GM03348 (cell line): ENCODE measurements at regions not wholly inside any gene's neighbourhood (a gene's known extent, or its start where the extent isn't known, plus 50 kb on each side); places are given as distances from the start of the nearest gene placed in this dataset.

Experiments
- DNase-seq: peaks from one replicate; pipeline ENCODE4 v3.0.0; 2012; ENCODE audit warnings: low spot score

DNA sequence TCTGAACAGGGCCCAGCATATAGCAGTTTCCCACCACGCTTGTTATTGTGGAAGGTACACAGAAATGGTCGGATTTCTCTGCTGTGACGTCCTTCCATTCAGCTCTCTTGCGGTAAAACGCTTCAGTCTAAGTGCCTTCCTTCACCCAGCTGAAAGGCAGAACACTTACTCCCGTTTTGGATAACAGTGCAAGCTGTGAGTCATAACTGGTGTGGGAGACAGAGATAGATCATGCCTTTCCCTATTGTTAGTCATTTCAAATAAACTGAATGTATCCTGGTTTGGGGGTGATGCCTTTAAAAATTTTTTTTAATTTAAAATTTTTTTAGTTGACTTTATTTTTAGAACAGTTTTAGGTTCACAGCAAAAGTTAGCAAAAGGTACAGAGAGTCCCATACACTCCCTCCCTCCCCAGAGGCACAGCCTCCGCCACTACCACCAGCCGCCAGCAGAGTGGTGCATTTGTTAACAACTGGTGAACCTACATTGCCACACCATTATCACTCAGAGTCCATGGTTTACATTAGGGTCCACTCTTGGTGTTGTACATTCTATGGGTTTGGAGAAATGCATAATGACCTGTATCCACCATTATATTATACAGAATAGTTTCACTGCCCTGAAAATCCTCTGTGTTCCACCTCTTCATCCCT, 94.9 kb upstream of the NSMCE3 start:
- peak; percentile 74 for DNase-seq

DNA sequence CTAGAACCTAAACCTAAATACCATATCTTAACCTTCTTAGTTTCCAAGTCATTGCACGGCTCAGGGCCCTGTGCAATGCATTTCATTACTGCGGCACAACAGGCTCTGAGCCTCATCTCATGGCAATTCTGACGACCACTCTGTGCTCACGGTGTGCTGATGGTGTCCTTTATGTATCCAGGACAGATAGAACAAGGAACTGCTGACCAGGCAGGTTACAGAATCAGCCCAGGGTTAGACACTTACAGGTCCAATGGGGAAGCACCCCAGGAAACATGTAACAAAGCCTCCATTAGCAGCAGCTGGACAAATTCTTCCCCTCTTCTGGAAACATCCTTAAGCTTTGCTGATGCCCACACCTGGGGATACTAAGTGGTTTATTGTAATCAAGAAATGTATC, 91.9 kb upstream of the NSMCE3 start:
- no peak for DNase-seq

DNA sequence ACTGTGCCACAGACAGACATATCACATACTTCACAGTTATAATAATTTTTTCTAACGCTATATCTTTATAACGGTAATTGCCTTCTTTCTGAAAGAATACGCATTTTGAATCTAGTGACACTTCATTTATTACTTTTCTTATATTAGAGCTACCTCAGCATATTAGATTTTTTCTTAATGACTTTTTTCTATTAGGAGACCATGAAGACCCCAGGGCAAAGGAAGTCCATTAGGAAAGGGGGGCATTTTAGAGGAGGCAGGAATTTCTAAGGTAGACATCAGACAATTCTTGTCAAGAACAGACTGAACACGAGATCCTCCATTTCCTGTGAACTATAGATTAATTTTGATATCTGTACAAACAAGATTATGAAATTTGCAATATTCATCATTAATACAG, 90.5 kb upstream of the NSMCE3 start:
- no peak for DNase-seq

DNA sequence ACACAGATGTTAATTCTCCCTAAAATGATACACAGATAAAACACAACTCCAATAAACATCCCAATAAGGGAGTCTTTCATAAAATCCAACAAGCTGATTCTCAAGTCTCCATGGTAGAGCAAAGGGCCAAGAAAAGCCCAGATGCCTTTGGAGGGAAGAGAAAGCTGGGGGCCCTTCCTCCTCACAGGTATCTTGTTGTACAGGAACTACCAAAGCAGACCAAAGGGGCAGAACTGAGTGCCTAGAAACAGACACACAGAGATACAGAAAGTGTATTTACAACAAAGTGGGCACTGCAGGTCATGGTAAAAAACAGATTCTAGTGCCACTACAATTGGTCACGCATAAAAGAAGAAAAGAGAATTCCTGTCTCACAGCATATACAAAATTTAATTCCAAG, 87.2 kb upstream of the NSMCE3 start:
- no peak for DNase-seq

DNA sequence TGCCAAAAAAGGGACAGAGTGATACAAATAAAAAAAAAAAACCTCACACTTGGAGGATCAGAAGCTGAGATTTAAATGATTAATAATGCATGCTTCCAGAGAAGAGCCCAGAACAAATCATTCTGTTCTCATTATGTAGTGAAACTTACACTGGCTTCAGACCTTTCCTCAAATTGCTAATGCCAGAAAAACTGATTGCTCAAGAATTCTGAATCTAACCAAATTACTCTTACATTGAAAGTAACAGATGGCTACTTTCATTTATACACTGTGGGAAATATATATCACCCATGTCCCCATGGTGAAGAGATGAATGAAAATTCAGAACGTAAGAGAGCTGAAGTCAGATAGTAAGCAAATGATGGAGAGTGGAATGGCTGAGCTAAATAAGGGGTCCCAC, 85.9 kb upstream of the NSMCE3 start:
- DNase-seq, result no peak

DNA sequence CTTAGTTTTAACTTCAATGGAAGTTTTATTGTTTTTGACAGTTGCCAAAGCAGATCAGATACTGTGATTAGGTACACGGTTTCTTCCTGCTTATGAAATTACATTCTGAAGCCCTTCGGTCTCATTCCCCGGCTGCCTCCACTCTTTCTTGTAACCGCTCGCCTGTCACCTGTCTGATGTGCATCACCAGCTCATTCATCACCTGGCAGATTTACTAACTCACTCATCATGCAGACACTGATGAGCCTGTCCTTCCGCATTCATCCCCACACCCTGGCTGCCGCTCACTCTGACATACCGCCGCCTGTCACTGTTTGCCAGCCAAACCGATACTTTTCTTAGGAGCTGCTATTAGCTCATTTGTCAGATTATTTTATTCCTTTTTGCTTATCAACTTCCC, 82.8 kb upstream of the NSMCE3 start:
- no peak for DNase-seq

DNA sequence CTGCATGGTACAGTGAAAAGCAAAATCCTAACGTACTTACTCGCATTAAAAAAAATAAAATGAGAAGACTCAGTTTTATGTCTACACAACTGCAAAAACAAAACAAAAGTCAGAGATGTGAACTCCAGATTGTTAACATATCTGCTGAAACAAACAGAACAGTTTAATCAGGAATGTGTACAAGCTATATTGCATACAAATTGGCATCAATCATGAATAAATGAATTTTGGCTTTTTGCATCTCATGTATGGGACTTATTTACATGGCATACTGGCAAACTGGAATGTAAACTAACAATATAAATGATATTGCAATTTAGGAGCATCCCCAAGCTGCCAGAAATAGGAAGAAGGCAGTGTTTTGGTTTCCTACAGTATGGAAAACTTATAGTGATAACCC, 79.6 kb upstream of the NSMCE3 start:
- DNase-seq, result no peak

DNA sequence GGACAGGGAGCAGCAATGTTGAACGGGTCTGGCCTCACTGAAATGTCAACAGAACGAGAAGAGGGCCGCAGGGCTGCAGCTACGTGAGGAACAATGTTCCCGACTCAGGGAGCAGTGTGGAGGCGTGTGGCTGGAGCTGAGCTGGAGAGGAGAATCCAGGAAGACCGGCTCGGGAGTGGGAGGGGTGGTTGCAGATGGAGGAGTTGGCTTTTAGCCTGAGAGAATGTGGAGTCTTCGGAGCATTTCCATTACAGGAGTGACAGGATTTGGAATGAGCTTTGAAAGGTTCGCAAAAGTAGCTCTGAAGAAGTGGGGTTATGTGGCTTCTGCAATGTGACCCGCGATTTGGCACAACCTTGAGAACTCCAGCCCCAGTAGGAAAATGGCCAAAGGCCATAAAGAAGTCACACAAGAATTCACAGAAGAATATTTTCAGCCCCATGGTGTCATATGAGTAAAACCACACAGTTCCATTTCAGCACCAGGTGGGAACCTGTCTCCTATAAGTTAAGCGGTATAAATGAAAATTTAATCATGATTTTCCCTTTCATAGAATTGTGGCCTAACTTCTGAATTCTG, 78.8 kb upstream of the NSMCE3 start:
- DNase-seq, result peak; percentile 47

DNA sequence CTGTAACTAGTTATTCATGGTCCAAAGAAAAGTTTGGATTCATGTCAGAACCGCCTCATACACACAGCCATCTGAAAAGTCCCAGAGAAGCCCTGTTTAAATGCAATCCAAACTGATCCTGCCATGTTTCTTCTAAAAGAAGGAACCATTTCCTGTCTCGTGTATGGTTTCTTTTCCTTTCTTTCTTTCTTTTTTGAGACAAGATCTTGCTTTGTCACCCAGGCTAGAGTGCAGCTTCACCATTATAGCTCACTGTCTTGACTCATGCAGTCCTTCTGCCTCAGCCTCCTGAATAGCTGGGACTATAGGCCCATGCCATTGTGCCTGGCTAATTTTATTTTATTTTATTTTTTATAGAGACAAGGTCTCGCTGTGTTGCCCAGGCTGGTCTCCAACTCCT, 77.4 kb upstream of the NSMCE3 start:
- no peak for DNase-seq

DNA sequence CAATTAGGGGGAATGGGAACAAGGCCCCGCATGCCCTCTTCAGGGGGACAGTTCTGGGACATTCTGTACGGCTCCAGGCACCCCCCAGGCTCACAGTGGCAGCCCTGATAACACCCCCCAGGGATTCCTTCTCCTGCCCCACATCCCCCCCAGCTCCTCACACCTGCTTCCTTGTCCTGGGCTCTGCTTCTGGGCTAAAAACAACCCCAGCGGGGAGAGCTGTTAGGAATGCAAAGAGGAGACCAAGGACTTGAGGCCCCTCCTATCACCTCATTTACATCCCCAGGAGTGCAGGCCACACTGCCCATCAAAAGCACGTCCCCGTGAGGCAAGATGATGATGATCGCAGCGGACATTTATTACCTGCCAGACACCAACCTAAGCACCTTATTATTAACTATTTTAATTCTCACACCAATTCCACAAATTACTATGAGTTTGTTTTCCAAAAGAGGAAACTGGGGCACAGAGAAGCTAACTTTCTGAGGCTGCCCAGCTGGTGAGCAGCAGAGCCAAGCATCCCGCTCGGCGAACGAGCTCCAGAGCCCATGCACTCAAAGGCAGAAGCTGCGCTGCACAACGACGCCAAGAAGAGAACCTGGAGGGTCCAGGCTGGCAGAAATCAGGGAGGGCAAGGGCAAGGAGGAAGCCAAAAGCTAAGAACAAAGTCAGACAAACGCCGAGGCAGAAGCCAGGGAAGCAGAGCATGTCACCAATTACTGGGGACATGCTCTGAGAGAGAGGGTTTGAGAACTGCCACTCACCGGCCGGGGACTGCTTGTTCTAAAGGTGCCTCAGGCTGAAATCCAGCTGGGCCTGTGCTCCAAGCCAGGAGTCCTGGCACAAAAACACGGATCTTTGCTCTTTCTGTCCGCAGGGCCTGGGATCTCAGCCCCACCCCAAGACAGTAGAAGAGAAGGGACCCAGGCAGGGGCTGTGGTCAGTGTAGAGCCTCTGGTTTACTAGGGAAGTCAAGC, 76.2 kb upstream of the NSMCE3 start:
- no peak for DNase-seq

DNA sequence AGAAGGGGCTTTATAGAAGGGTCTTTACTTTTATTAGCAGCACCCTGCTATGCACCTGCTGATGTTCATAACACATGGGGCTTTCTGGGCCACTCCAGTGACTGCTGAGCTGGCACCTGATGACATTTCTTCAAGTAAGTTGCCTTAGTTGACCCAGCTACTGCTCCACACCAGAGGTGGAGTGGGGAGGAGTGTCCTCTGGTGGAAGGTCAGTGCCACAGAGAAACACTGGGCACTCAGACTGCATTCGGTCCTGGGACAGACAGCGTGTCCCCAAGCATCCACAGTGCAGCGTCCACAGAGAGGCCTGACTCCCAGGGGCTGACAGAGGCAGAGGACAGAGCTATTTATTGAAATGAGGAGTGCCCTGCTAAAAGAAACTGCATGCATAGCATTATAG, 74.9 kb upstream of the NSMCE3 start:
- DNase-seq, result no peak

DNA sequence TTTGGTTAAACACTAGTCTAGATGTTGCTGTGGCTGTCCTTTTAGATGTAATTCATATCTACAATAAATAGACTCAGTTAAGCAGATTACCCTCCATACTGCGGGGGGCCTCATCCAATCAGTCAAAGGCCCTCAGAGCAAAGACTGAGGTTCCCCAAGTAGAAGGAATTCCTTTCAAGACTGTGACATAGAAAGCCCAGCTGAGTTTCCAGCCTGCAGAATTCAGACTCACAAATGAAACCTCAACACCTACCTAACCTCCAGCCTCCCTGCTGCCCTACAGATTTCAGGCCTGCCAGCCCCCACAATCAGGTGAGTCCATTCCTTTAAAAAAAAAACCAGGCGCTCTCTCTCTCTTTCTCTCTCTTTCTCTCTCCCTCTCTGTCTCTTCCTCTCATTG, 73.6 kb upstream of the NSMCE3 start:
- no peak for DNase-seq

DNA sequence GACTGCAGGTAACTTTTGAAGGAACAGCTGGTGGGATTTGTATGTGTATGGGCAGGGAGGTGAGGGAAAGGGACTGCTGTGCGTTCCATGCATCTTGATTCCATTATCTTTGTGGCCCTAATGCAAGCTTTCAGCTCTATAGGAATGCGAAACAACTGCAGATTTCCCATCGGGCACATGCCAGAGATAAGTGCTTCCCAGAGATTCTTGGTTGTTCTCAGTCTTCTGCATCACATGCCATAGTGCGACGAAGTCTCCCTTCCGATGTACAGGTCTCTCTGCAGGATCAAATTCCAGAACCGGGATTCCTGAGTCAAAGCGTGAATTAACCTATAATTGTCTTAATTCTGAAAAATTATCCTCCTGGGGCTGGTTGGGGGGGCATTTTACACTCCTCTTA, 72.6 kb upstream of the NSMCE3 start:
- no peak for DNase-seq

DNA sequence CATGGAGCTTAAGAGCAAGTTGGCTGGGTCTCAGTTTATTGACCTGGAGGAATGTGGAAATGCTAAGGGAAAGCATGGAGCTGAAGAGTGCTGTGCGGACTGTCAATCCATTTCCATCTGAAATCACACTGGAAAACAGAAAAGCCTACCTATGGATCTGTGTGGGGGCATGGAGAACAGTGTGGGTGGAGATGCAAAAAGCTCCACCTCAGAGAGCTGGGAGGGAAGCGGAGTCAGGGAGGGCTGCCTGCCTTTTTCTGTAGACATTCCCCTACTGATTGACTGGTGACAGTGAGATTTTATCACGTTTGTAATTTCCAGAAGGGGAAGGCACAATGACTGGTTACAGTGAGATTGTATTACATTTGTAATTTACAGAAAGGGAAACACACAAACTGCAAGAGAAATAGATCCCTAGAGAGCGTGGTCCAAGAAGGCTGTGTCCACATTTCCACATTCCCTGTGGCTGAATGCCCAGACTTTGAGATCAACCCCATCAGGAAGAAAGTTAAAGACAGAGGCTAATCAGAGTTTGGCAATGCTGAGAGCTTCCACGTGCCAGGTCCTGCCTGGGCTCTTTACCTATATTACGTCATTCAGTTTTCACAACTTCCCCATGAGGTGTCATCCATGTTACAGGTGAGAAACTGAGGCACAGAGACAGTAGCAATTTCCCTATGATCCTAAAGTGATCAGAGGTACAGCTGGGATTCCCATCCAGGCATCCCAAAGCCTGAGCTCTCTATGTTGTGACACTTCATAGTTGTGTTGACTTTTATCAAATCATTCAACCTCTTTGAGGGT, 67.7 kb upstream of the NSMCE3 start:
- peak; percentile 26 for DNase-seq

DNA sequence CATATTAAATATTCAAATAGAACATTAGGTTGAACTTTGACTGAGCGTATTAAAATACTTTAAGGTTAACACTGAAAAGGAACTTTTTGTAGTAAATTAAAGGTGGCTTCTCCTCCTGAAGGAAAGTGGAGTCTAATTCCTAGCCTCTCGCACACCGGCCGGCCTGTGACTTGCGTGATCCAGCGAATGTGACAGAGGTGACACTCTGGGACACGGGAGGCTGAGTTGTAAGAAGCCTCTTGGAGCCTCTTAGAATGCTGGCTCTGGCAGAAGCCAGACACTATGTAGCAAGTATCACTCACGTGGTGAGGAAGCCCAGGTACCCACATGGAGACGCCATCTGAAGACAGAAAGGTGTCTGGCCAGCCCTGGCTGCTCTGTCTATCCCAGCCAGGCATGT, 64.9 kb upstream of the NSMCE3 start:
- no peak for DNase-seq

DNA sequence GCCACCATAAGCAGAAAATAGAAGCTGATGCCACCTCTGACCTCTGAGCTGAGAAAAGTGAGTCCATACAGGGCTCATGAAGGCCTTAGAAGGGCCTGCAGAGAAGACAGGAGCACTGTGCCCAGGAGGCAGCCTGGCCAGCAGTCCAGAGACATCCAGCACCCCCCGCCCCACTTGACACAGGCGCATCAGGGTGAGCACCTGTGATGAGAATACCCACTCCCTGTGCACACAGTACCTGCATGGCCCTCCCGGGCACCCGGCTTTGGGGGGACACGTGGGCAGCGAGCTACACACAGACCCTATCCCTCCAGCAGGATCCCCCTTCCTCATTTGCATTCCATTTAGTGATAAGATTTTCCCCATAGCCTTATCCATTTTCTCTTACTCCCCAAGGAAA, 63.6 kb upstream of the NSMCE3 start:
- DNase-seq, result no peak

DNA sequence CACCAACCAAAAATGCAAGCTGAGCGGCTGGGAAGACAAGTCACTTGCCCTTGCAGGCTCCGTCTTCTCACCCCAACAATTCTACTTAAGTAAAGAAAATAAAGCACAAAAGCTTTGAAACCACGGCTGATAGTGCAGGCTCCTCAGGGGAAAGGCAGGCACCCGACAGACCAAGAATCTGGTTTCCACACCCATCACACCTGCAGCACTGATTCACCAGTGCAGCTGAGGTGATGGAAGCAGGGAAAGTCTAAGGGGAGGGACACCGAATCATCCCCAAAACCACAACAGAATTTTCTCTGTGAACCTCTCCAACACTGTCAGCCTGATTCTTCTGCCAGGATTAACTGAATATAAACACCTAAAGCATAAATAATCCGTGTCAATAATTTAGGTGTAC, 62.0 kb upstream of the NSMCE3 start:
- DNase-seq, result no peak

DNA sequence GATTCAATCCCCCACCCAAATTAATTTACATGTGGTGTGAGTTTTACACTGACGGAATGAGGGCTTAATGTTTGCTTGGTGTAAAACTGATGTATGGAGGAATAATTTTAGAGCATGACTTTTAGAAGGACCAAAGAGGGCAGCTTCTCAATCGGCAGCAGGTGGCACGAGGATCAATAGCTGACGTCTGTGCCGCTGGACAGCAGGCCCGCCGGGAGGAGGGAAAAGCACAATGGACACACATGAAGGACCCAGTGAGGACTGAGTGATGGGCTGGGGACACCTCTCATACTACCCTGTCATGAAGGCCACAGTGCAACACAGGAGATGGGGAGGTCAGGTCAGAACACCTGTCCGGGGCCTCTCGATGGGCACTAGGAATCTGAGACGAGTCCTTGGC, 61.4 kb upstream of the NSMCE3 start:
- DNase-seq, result no peak

DNA sequence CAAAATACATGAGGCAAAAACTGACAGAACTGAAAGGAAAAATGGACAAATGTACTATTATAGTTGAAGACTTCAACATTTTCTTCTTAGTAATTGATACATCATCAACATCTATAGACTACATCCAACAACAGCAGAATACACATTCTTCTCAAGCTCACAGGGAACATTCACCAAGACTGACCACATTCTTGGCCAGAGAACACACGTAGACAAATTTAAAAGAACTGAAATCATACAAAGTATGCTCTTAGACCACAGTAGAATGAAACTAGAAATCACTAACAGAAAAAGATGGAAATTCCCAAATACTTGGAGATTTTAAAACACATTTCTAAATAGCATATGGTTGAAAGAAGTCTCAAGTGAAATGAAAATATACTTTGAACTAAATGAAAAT, 55.1 kb upstream of the NSMCE3 start:
- DNase-seq, result no peak

DNA sequence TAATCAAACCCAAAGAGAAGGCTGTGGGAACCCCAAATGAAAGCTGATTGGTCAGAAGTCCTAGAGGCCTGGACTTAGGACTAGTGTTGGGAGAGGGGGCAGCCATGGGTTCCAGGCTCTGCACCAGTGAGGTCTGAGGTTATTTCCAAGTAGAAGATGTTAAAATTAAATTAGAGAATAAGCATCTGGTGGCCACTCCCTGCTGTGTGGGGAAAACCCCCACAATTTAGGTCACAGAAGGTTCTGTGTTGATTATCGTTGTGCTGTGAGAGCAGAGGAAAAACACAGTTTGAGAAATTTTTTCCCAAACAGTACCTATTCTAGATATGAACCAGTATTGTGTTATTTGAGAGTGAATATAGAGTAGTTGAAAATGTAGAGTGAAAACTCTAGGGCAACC, 53.9 kb upstream of the NSMCE3 start:
- no peak for DNase-seq

DNA sequence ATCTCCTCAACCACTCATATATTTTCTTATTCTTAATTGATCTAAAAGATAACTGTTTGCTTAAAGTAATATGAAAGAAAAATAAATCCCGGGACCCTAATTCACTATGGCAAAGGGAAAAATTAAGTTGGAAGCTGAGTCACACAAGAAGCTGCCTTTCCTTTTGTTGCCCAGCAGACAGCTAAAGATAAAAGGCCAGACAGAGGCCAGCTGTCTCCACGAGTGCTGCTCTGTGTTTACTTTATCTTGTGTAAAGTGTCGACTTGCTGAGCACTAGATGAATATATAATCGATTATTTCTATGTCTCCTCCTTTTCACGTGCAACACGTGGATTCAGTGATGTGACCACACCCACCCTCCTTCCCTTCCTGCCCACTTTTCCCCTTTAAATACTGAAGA, 52.8 kb upstream of the NSMCE3 start:
- DNase-seq, result no peak

DNA sequence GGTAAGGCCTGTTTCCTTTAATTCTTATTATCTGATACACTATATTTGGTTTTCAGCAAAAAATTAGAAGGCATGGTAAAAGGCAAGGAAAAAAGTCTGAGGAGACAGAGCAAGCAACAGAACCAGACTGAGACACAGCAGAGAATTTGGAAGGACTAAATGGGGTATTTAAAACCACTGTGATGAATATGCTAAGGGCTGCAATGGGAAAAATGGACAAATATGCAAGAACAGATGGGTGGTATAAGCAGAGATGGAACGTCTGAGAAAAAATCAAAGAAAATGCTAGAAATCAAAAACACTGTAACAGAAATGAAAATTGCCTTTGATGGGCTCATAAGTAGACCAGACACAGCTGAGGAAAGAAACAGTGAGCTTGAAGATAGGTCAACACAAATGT, 50.8 kb upstream of the NSMCE3 start:
- DNase-seq, result no peak

DNA sequence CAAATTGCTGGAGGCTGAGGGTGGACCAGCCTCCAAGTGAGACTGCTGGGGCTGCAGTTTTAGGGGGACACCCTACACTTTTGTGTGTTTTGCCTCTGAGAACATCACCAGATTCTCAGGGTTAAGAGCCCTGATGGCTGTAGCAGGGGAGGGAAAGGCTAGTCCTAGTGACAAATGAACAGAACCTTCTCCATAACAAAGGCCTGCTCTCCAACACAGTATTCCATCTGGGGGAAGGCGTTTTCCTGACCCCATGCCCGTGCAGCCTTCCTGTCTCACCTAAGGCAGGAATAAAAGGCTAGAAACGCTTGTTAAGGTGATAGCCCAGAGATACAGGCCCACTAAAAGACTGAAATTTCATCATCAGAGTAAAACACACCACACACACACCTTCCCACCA, 50.2 kb upstream of the NSMCE3 start:
- DNase-seq, result no peak
